GM23338 (cell line): ENCODE measurements at regions not wholly inside any gene's neighbourhood (a gene's known extent, or its start where the extent isn't known, plus 50 kb on each side); places are given as distances from the start of the nearest gene placed in this dataset.

ENCODE experiments used
- ATAC-seq: fragments of 200-7000 bp; cut with Tn5 transposase; 3 replicates; pipeline ENCODE4 v1.9.1; 2020
- DNase-seq: peaks from one replicate; pipeline ENCODE4 v3.0.0-alpha.2; 2015; ENCODE audit warnings: low spot score
- H2AFZ ChIP-seq: fragments of 200-600 bp; sonication (generic); 2 replicates; pipeline ENCODE4 v1.8.0; 2016; ENCODE audit warnings: antibody characterized with exemption, mild to moderate bottlenecking, moderate library complexity
- H3F3A ChIP-seq: fragments of 200-600 bp; sonication (generic); replicated peaks from 2 replicates; pipeline ENCODE4 v1.8.0; 2017; ENCODE audit warnings: antibody characterized with exemption, mixed run types, low read depth
- H3K27ac ChIP-seq: fragments of 200-600 bp; sonication (generic); 2 replicates; pipeline ENCODE4 v1.6.1; 2016; ENCODE audit warnings: low read depth
- H3K27me3 ChIP-seq: fragments of 200-600 bp; sonication (generic); 2 replicates; pipeline ENCODE4 v1.8.0; 2016; ENCODE audit warnings: mild to moderate bottlenecking, mixed run types, moderate library complexity; ENCODE audit not compliant: insufficient read depth
- H3K36me3 ChIP-seq: fragments of 200-600 bp; sonication (generic); 2 replicates; pipeline ENCODE4 v1.8.0; 2016; ENCODE audit warnings: mild to moderate bottlenecking; ENCODE audit not compliant: insufficient read depth
- H3K4me1 ChIP-seq: fragments of 200-600 bp; sonication (generic); 2 replicates; pipeline ENCODE4 v1.8.0; 2016; ENCODE audit warnings: mild to moderate bottlenecking, moderate library complexity; ENCODE audit not compliant: insufficient read depth
- H3K4me2 ChIP-seq: fragments of 200-600 bp; sonication (generic); 2 replicates; pipeline ENCODE4 v1.7.1; 2017; ENCODE audit warnings: mixed run types
- H3K4me3 ChIP-seq: fragments of 200-600 bp; sonication (generic); 2 replicates; pipeline ENCODE4 v1.6.1; 2016; ENCODE audit warnings: mixed run types
- H3K79me2 ChIP-seq: fragments of 200-600 bp; sonication (generic); replicated peaks from 2 replicates; pipeline ENCODE4 v1.8.0; 2017; ENCODE audit warnings: mild to moderate bottlenecking; ENCODE audit not compliant: insufficient read depth
- H3K9me2 ChIP-seq: fragments of 200-600 bp; sonication (generic); 2 replicates; pipeline ENCODE4 v1.8.0; 2017; ENCODE audit not compliant: insufficient read depth
- H4K20me1 ChIP-seq: fragments of 200-600 bp; sonication (generic); replicated peaks from 2 replicates; pipeline ENCODE4 v1.8.0; 2017; ENCODE audit warnings: mild to moderate bottlenecking; ENCODE audit not compliant: insufficient read depth
- H3K27ac Mint-ChIP-seq: 2 replicates; pipeline ENCODE4 v1.8.0; 2020; ENCODE audit warnings: inconsistent platforms, mild to moderate bottlenecking, moderate library complexity, mixed read lengths
- H3K27me3 Mint-ChIP-seq: 3 replicates; pipeline ENCODE4 v1.8.0; 2022; ENCODE audit warnings: low read depth, mild to moderate bottlenecking, moderate library complexity, mixed read lengths, inconsistent platforms; ENCODE audit not compliant: insufficient read depth, poor library complexity
- H3K36me3 Mint-ChIP-seq: 3 replicates; pipeline ENCODE4 v1.8.0; 2021; ENCODE audit warnings: low read depth, mild to moderate bottlenecking, inconsistent platforms, moderate library complexity, mixed read lengths
- H3K4me1 Mint-ChIP-seq: 3 replicates; pipeline ENCODE4 v1.8.0; 2020; ENCODE audit warnings: mild to moderate bottlenecking, inconsistent platforms, mixed read lengths
- H3K4me3 Mint-ChIP-seq: 3 replicates; pipeline ENCODE4 v1.8.0; 2021; ENCODE audit warnings: moderate library complexity, mild to moderate bottlenecking, inconsistent platforms, mixed read lengths
- H3K9me3 Mint-ChIP-seq: 3 replicates; pipeline ENCODE4 v1.8.0; 2020; ENCODE audit warnings: moderate library complexity, mild to moderate bottlenecking, inconsistent platforms, mixed read lengths
- ETS1 ChIP-seq: IDR thresholded peaks from 2 replicates; pipeline ENCODE4 v1.6.1; 2016; ENCODE audit warnings: antibody characterized with exemption
- EZH2 ChIP-seq: fragments of 200-600 bp; sonication (generic); IDR thresholded peaks from one replicate; pipeline ENCODE4 v1.8.0; 2017; ENCODE audit warnings: antibody characterized with exemption, mild to moderate bottlenecking, low read depth; ENCODE audit not compliant: unreplicated experiment
- EZH2phosphoT487 ChIP-seq: fragments of 200-600 bp; sonication (generic); IDR thresholded peaks from one replicate; pipeline ENCODE4 v1.8.1; 2018; ENCODE audit warnings: antibody characterized with exemption; ENCODE audit not compliant: unreplicated experiment
- NANOG ChIP-seq: IDR thresholded peaks from 2 replicates; pipeline ENCODE4 v1.6.1; 2016; ENCODE audit warnings: antibody characterized with exemption, borderline replicate concordance
- POLR2AphosphoS5 ChIP-seq: IDR thresholded peaks from 2 replicates; pipeline ENCODE4 v1.6.1; 2016; ENCODE audit warnings: antibody characterized with exemption, low read depth
- REST ChIP-seq: IDR thresholded peaks from one replicate; pipeline ENCODE4 v1.6.1; 2018; ENCODE audit warnings: antibody characterized with exemption; ENCODE audit not compliant: unreplicated experiment
- STAT1 ChIP-seq: IDR thresholded peaks from one replicate; pipeline ENCODE4 v1.6.1; 2016; ENCODE audit warnings: antibody characterized with exemption; ENCODE audit not compliant: unreplicated experiment
- ZNF114 ChIP-seq: fragments of 250-450 bp; sonication (Bioruptor Pico); IDR thresholded peaks from 2 replicates; pipeline ENCODE4 v1.5.0; 2020; ENCODE audit warnings: mild to moderate bottlenecking, moderate library complexity
- ZNF331 ChIP-seq: fragments of 250-450 bp; sonication (Bioruptor Pico); IDR thresholded peaks from 2 replicates; pipeline ENCODE4 v1.5.0; 2020; ENCODE audit warnings: low read depth, mild to moderate bottlenecking, moderate library complexity
- ZNF462 ChIP-seq: fragments of 250-450 bp; sonication (Bioruptor Pico); IDR thresholded peaks from 2 replicates; pipeline ENCODE4 v1.5.0; 2020; ENCODE audit warnings: mild to moderate bottlenecking, moderate library complexity

GRCh38 chr5:84961193-84961592 is 576.5 kb upstream of the EDIL3 start:
- H3K27ac ChIP-seq: no peak overlapping the region
- H3K4me1 ChIP-seq: no peaks in the 10 kb centered on the region
- no peaks in the 10 kb centered on the region for H3K79me2 ChIP-seq
- H2AFZ ChIP-seq: no peak overlapping the region
- H3K9me2 ChIP-seq: no peaks in the 10 kb centered on the region
- no peak for DNase-seq
- Mint-ChIP-seq H3K36me3 (peaks cover 8% of the 10 kb centered on the region; the same call in 2 of the 3 replicates), H3K4me3 (no peak overlapping the region), H3K4me1 (no peaks in the 10 kb centered on the region), H3K27me3 (no peaks in the 10 kb centered on the region), H3K9me3 (peaks cover 17% of the 10 kb centered on the region), H3K27ac (no peak overlapping the region)
- no peak overlapping the region for H3K4me3 ChIP-seq
- no peak for TF ChIP-seq POLR2AphosphoS5
- no peak for TF ChIP-seq STAT1
- no peak for TF ChIP-seq NANOG
- no peak for TF ChIP-seq ETS1
- no peak for TF ChIP-seq ZNF114 (CRISPR knock-in tag)
- no peak for TF ChIP-seq EZH2phosphoT487
- no peak for TF ChIP-seq EZH2
- no peak for TF ChIP-seq REST
- no peak for TF ChIP-seq ZNF331 (CRISPR knock-in tag)
- no peaks in the 10 kb centered on the region for H3K36me3 ChIP-seq
- H4K20me1 ChIP-seq: no peaks in the 10 kb centered on the region
- H3K27me3 ChIP-seq: no peaks in the 10 kb centered on the region
- H3F3A ChIP-seq: no peaks in the 10 kb centered on the region
- no peak for ATAC-seq
- no peak overlapping the region for H3K4me2 ChIP-seq

- no peak for DNase-seq
- H3K27me3 ChIP-seq: no peaks in the 10 kb centered on the region
- H3K4me1 Mint-ChIP-seq: no peaks in the 10 kb centered on the region
- peaks cover 8% of the 10 kb centered on the region; the same call in 2 of the 3 replicates for H3K36me3 Mint-ChIP-seq
- ATAC-seq: no peak
- no peak overlapping the region for H3K27ac ChIP-seq
- no peaks in the 10 kb centered on the region for H4K20me1 ChIP-seq
- no peaks in the 10 kb centered on the region for H3K9me2 ChIP-seq
- H3K36me3 ChIP-seq: no peaks in the 10 kb centered on the region
- no peak overlapping the region for H2AFZ ChIP-seq
- no peaks in the 10 kb centered on the region for H3K4me1 ChIP-seq
- H3K9me3 Mint-ChIP-seq: peaks cover 17% of the 10 kb centered on the region
- no peak overlapping the region for H3K27ac Mint-ChIP-seq
- no peaks in the 10 kb centered on the region for H3K79me2 ChIP-seq
- H3K27me3 Mint-ChIP-seq: no peaks in the 10 kb centered on the region
- no peak overlapping the region for H3K4me3 Mint-ChIP-seq
- no peak overlapping the region for H3K4me3 ChIP-seq
- no peaks in the 10 kb centered on the region for H3F3A ChIP-seq
- H3K4me2 ChIP-seq: no peak overlapping the region
- no peak for TF ChIP-seq ZNF114 (CRISPR knock-in tag)
- TF ChIP-seq EZH2phosphoT487: no peak
- TF ChIP-seq ETS1: no peak
- no peak for TF ChIP-seq NANOG
- no peak for TF ChIP-seq ZNF462
Observed at GRCh38 chr5:84961903-84962302, 577.2 kb upstream of the EDIL3 start.
